Suprapubic skin (tissue), 4 donors: ENCODE measurements at regions not wholly inside any gene's neighbourhood (a gene's known extent, or its start where the extent isn't known, plus 50 kb on each side); places are given as distances from the start of the nearest gene placed in this dataset.

Source experiments
- EP300 ChIP-seq: sonication (generic); formaldehyde crosslinking; IDR thresholded peaks from one replicate; pipeline ENCODE4 v1.6.1; 2017; ENCODE audit warnings: antibody characterized with exemption
- POLR2A ChIP-seq, 2 donors: fragments of 450-650 bp; IDR thresholded peaks; one replicate each; pipeline ENCODE4 v1.6.1; 2017; ENCODE audit warnings: antibody characterized with exemption in 2 of 2, mild to moderate bottlenecking in 2 of 2, moderate library complexity in 2 of 2
- POLR2AphosphoS5 ChIP-seq, 3 donors: sonication (generic); formaldehyde crosslinking; IDR thresholded peaks; one replicate each; pipeline ENCODE4 v1.6.1; 2017; ENCODE audit warnings: antibody characterized with exemption in 3 of 3
- TF ChIP-seq, protein P1 (sequence below), 2 donors: fragments of 200-600 bp in 1 of 2; fragments of 450-650 bp in 1 of 2; sonication (generic) in 1 of 2; IDR thresholded peaks; one replicate each; pipeline ENCODE4 v1.5.1; 2016 to 2019; ENCODE audit warnings: antibody characterized with exemption in 2 of 2, mild to moderate bottlenecking in 1 of 2, moderate library complexity in 1 of 2

DNA sequence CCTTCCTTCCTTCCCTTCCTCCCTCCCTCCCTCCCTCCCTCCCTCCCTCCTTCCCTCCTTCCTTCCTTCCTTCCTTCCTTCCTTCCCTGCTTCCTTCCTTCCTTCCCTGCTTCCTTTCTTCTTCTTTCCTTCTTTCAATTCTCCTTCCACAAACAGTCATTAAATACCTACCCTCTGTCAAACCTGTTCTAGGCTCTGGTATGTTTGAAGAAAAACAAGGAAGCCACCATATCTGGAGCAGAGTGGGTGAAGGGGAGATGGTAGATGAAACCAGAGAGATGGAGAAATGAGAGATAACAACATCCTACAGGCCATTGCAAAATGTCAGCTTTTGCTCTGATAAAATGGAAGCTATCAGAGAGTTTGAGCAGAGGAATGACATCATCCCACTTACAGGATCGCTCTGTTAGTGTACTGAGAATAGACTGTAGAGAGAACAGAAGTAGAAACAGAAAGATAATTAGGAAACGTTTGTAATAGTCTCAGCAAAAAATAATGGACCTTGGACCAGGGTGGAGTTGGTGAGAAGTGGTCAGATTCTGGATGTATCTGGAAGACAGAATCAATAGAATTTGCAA, 334.0 kb downstream of the STIM2 start:
- no peak for TF ChIP-seq EP300
- no peak for TF ChIP-seq POLR2A (IDR thresholded peaks at IDR 0.05)
- TF ChIP-seq, protein P1, sequence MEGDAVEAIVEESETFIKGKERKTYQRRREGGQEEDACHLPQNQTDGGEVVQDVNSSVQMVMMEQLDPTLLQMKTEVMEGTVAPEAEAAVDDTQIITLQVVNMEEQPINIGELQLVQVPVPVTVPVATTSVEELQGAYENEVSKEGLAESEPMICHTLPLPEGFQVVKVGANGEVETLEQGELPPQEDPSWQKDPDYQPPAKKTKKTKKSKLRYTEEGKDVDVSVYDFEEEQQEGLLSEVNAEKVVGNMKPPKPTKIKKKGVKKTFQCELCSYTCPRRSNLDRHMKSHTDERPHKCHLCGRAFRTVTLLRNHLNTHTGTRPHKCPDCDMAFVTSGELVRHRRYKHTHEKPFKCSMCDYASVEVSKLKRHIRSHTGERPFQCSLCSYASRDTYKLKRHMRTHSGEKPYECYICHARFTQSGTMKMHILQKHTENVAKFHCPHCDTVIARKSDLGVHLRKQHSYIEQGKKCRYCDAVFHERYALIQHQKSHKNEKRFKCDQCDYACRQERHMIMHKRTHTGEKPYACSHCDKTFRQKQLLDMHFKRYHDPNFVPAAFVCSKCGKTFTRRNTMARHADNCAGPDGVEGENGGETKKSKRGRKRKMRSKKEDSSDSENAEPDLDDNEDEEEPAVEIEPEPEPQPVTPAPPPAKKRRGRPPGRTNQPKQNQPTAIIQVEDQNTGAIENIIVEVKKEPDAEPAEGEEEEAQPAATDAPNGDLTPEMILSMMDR (IDR thresholded peaks at IDR 0.05), result no peak
- TF ChIP-seq POLR2AphosphoS5 (IDR thresholded peaks at IDR 0.05), result no peak
